ENCODE measurements at regions not wholly inside any gene's neighbourhood (a gene's known extent, or its start where the extent isn't known, plus 50 kb on each side); places are given as distances from the start of the nearest gene placed in this dataset.

GRCh38 chr12:92338102-92338501 lies 192.5 kb upstream of the BTG1 start:
- ChIA-PET CTCF (no interaction called here), POLR2A (no interaction called here)
- Histone ChIP-seq H3K9me3 (ENCODE audit: control insufficient read depth, insufficient read depth, low read depth, low read length) (no peaks in the 10 kb centered on the region), H3K4me3 (ENCODE audit: low read depth, low read length) (no peak overlapping the region), H3K36me3 (ENCODE audit: control insufficient read depth in 2 of 2, insufficient read depth in 1 of 2, low read length in 2 of 2) (no peaks in the 10 kb centered on the region), H3K27ac (ENCODE audit: extremely low read depth, low read depth, low read length) (no peak overlapping the region), H3K4me1 (ENCODE audit: control insufficient read depth, insufficient read depth, low read length) (no peaks in the 10 kb centered on the region)
- TF ChIP-seq SALL2 (tag by site-specific recombination; IDR thresholded peaks at IDR 0.05; ENCODE audit: borderline replicate concordance) = no peak
- no peak for TF ChIP-seq ZNF341 (tag by site-specific recombination; IDR thresholded peaks at IDR 0.05; ENCODE audit: low read depth)
- TF ChIP-seq ZNF510 (tag by site-specific recombination; IDR thresholded peaks at IDR 0.05; ENCODE audit: insufficient replicate concordance) = no peak
- TF ChIP-seq ZNF280D (tag by site-specific recombination; IDR thresholded peaks at IDR 0.05) = no peak
- no peak for TF ChIP-seq HOXC10 (CRISPR knock-in tag; IDR thresholded peaks at IDR 0.05)
- no peak for TF ChIP-seq ZNF157 (tag by site-specific recombination; IDR thresholded peaks at IDR 0.05)
- no peak for TF ChIP-seq PRDM4 (tag by site-specific recombination; IDR thresholded peaks at IDR 0.05)
- no peak for TF ChIP-seq ZFP3 (tag by site-specific recombination; IDR thresholded peaks at IDR 0.05; ENCODE audit: low read depth)
- no peak for TF ChIP-seq EGR2 (tag by site-specific recombination; IDR thresholded peaks at IDR 0.05; ENCODE audit: low read depth)

GRCh38 chr12:92337128-92337527 lies 191.5 kb upstream of the BTG1 start:
- Histone ChIP-seq H3K4me1 (ENCODE audit: control insufficient read depth, insufficient read depth, low read length) (no peaks in the 10 kb centered on the region), H3K27ac (ENCODE audit: extremely low read depth, low read depth, low read length) (no peak overlapping the region), H3K4me3 (ENCODE audit: low read depth, low read length) (no peak overlapping the region), H3K36me3 (ENCODE audit: control insufficient read depth in 2 of 2, insufficient read depth in 1 of 2, low read length in 2 of 2) (no peaks in the 10 kb centered on the region), H3K9me3 (ENCODE audit: control insufficient read depth, insufficient read depth, low read depth, low read length) (no peaks in the 10 kb centered on the region)
- POLR2A ChIA-PET = no interaction called here
- TF ChIP-seq ZBTB44 (tag by site-specific recombination; IDR thresholded peaks at IDR 0.05) (no peak), ZNF19 (tag by site-specific recombination; IDR thresholded peaks at IDR 0.05; ENCODE audit: low read depth) (no peak), ZNF202 (tag by site-specific recombination; IDR thresholded peaks at IDR 0.05; ENCODE audit: borderline replicate concordance) (no peak), SCRT1 (tag by site-specific recombination; IDR thresholded peaks at IDR 0.05; ENCODE audit: borderline replicate concordance) (no peak)
- CTCF ChIA-PET = interaction anchor here (0.6 to 0.7 kb wide), 3 partner anchors 198 to 241 kb away, joined by 3 to 6 read pairs (median 5); no protein-coding TSS in a partner anchor

- no peak overlapping the region for H3K27ac ChIP-seq (ENCODE audit: extremely low read depth, low read depth, low read length)
- ChIA-PET POLR2A (no interaction called here), CTCF (interaction anchor here (0.6 kb wide), 2 partner anchors 30 to 234 kb away, joined by 3 to 5 read pairs; no protein-coding TSS in a partner anchor)
- H3K36me3 ChIP-seq (ENCODE audit: control insufficient read depth in 2 of 2, insufficient read depth in 1 of 2, low read length in 2 of 2) = no peaks in the 10 kb centered on the region
- no peaks in the 10 kb centered on the region for H3K4me1 ChIP-seq (ENCODE audit: control insufficient read depth, insufficient read depth, low read length)
- no peak for TF ChIP-seq ZNF768 (tag by site-specific recombination; IDR thresholded peaks at IDR 0.05)
- TF ChIP-seq ZNF311 (tag by site-specific recombination; IDR thresholded peaks at IDR 0.05; ENCODE audit: borderline replicate concordance) = no peak
- no peak for TF ChIP-seq BCL11A (tag by site-specific recombination; IDR thresholded peaks at IDR 0.05; ENCODE audit: low read depth)
- TF ChIP-seq ZNF404 (tag by site-specific recombination; IDR thresholded peaks at IDR 0.05) = no peak
- TF ChIP-seq ZNF580 (tag by site-specific recombination; IDR thresholded peaks at IDR 0.05) = no peak
- TF ChIP-seq ZNF704 (tag by site-specific recombination; IDR thresholded peaks at IDR 0.05) = no peak
- no peak for TF ChIP-seq ZBTB48 (tag by site-specific recombination; IDR thresholded peaks at IDR 0.05)
- no peak for TF ChIP-seq ZNF449 (tag by site-specific recombination; IDR thresholded peaks at IDR 0.05)
- H3K4me3 ChIP-seq (ENCODE audit: low read depth, low read length) = no peak overlapping the region
- H3K9me3 ChIP-seq (ENCODE audit: control insufficient read depth, insufficient read depth, low read depth, low read length) = no peaks in the 10 kb centered on the region
Observed at GRCh38 chr12:92336641-92337040, 191.0 kb upstream of the BTG1 start.
